ENCODE measurements at regions not wholly inside any gene's neighbourhood (a gene's known extent, or its start where the extent isn't known, plus 50 kb on each side); places are given as distances from the start of the nearest gene placed in this dataset.

DNA sequence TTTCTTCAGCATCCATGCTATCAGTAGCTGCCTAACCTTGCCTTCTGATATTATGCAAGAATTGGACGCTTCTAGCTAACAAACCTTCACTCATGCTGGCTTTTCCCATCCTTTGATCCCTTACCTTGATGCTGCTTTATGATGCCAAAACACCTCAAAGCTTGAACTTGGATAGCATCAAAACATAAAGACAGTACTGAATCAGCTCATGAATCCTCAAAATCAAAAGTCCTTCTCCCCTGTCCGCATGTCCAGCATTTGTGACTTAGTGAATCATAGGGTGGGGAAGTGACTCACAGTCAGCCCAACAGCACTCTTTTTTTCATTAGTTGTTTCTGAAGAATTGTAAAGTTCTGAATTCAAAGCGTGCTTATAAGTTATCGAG, 89.5 kb upstream of the PIK3CG start:
- Histone ChIP-seq H3K27ac (ENCODE audit: low read length) (no peak overlapping the region), H3K36me3 (ENCODE audit: control insufficient read depth in 2 of 2, extremely low read depth in 1 of 2, insufficient read depth in 1 of 2, low read length in 1 of 2) (no peaks in the 10 kb centered on the region), H3K4me3 (ENCODE audit: control insufficient read depth in 1 of 2, extremely low read depth in 1 of 2, low read length in 1 of 2) (no peak overlapping the region), H3K4me1 (ENCODE audit: control insufficient read depth in 1 of 2, extremely low read depth in 1 of 2, insufficient read depth in 2 of 2, low read length in 2 of 2) (no peaks in the 10 kb centered on the region), H3K27me3 (replicated peaks in 1 of 2; ENCODE audit: control insufficient read depth in 2 of 2, extremely low read depth in 1 of 2, insufficient read depth in 2 of 2, low read length in 1 of 2) (no peaks in the 10 kb centered on the region), H3K9me3 (no peaks in the 10 kb centered on the region)
- ChIA-PET CTCF (no interaction called here), POLR2A (no interaction called here)
- Mint-ChIP-seq H3K36me3 (no peaks in the 10 kb centered on the region), H3K9me3 (no peaks in the 10 kb centered on the region), H3K4me3 (no peak overlapping the region), H3K4me1 (peaks cover 0 to 2% (median 0%) of the 10 kb centered on the region in 3 donors), H3K27me3 (peaks cover 0 to 2% of the 10 kb centered on the region in 2 donors), H3K27ac (no peak overlapping the region)
- ATAC-seq (replicated peaks in 1 of 4): no peak
- DNase-seq: no peak
- 100% methylated on average over 1 of the region's 4 CpGs for WGBS (ENCODE audit: insufficient coverage)

DNA sequence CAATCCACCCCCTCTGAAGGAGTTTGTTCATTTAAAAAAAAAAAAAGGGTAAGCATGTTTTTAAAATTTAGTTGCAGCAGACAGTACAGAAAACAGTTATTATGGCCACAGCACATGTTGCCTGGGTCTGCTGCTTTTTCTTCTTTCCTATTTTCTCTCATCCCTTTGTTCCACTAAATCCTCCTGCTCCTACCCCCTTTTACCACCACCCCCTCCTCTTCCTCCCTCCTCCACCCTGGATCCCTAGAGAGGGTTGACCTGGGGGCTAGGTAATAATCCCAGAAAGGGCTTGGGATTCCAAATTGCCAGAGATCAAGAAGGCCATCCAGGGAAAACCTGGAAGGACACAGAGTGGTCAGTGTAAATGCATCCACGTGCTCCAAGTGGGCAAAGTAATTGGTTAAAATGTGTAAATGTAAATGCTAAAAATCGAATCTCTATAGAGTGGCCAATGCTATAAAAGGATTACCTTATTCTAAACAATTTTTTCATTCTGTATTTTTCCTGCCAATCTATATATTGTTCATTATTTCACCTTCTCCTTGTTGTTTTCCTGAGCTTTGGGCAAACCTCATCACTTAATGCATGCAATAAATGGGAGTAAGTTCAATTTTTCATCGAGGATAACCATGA, 89.0 kb upstream of the PIK3CG start:
- no peaks in the 10 kb centered on the region for H3K27me3 ChIP-seq (replicated peaks in 1 of 2; ENCODE audit: control insufficient read depth in 2 of 2, extremely low read depth in 1 of 2, insufficient read depth in 2 of 2, low read length in 1 of 2)
- no peak overlapping the region for H3K4me3 ChIP-seq (ENCODE audit: control insufficient read depth in 1 of 2, extremely low read depth in 1 of 2, low read length in 1 of 2)
- H3K4me1 Mint-ChIP-seq: peaks cover 0 to 2% (median 0%) of the 10 kb centered on the region in 3 donors
- ATAC-seq (replicated peaks in 1 of 4): no peak
- no peak overlapping the region for H3K27ac Mint-ChIP-seq
- CTCF ChIA-PET: no interaction called here
- POLR2A ChIA-PET: interaction anchor here in 1 of 2 donors (0.6 kb wide), 1 partner anchor 180 kb away, joined by 3 read pairs; no protein-coding TSS in a partner anchor
- no peaks in the 10 kb centered on the region for H3K36me3 Mint-ChIP-seq
- no peaks in the 10 kb centered on the region for H3K4me1 ChIP-seq (ENCODE audit: control insufficient read depth in 1 of 2, extremely low read depth in 1 of 2, insufficient read depth in 2 of 2, low read length in 2 of 2)
- no peaks in the 10 kb centered on the region for H3K9me3 Mint-ChIP-seq
- H3K27ac ChIP-seq (ENCODE audit: low read length): no peak overlapping the region
- WGBS (ENCODE audit: insufficient coverage): no CpG with 5 or more reads among the region's 3 CpGs
- H3K9me3 ChIP-seq: no peaks in the 10 kb centered on the region
- H3K27me3 Mint-ChIP-seq: peaks cover 0 to 2% of the 10 kb centered on the region in 2 donors
- DNase-seq: no peak
- H3K36me3 ChIP-seq (ENCODE audit: control insufficient read depth in 2 of 2, extremely low read depth in 1 of 2, insufficient read depth in 1 of 2, low read length in 1 of 2): no peaks in the 10 kb centered on the region
- no peak overlapping the region for H3K4me3 Mint-ChIP-seq

DNA sequence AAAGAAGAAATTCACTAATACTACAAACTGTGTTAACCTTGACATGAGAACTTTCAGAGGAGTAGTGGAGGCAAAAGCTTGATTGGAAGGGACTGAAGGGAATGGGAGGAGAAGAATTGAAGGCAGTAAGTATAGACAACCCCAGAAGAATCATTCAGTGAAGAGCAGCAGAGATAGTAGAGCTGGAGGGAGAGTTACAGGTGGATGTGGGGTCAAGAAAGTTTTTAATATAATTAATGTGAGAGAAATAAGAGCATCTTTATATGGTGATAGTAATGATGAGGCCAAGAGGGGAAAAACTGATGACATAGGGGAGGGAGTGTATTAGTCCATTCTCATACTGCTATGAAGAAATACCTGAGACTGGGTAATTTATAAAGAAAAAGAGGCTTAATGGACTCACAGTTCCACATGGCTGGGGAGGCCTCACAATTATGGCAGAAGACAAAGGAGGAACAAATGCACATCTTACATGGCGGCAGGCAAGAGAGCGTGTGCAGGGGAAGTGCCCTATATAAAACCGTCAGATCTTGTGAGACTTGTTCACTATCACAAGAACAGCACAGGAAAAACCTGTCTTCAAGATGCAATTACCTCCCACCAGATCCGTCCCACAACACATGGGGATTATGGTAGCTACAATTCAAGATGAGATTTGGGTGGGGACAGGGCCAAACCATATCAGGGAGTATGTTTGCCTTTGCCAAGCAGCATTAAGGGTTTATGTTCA, 88.3 kb upstream of the PIK3CG start:
- H3K4me1 Mint-ChIP-seq: peaks cover 0 to 2% (median 0%) of the 10 kb centered on the region in 3 donors
- Histone ChIP-seq H3K4me1 (ENCODE audit: control insufficient read depth in 1 of 2, extremely low read depth in 1 of 2, insufficient read depth in 2 of 2, low read length in 2 of 2) (no peaks in the 10 kb centered on the region), H3K36me3 (ENCODE audit: control insufficient read depth in 2 of 2, extremely low read depth in 1 of 2, insufficient read depth in 1 of 2, low read length in 1 of 2) (no peaks in the 10 kb centered on the region), H3K27ac (ENCODE audit: low read length) (no peak overlapping the region), H3K27me3 (replicated peaks in 1 of 2; ENCODE audit: control insufficient read depth in 2 of 2, extremely low read depth in 1 of 2, insufficient read depth in 2 of 2, low read length in 1 of 2) (no peaks in the 10 kb centered on the region), H3K9me3 (no peaks in the 10 kb centered on the region), H3K4me3 (ENCODE audit: control insufficient read depth in 1 of 2, extremely low read depth in 1 of 2, low read length in 1 of 2) (no peak overlapping the region)
- ATAC-seq (replicated peaks in 1 of 4): no peak
- no peaks in the 10 kb centered on the region for H3K9me3 Mint-ChIP-seq
- 100% methylated on average over 2 of the region's 4 CpGs for WGBS (ENCODE audit: insufficient coverage)
- CTCF ChIA-PET: no interaction called here
- H3K4me3 Mint-ChIP-seq: no peak overlapping the region
- POLR2A ChIA-PET: interaction anchor here in 1 of 2 donors (0.6 kb wide), 1 partner anchor 181 kb away, joined by 3 read pairs; no protein-coding TSS in a partner anchor
- H3K27me3 Mint-ChIP-seq: peaks cover 0 to 2% of the 10 kb centered on the region in 2 donors
- no peaks in the 10 kb centered on the region for H3K36me3 Mint-ChIP-seq
- no peak overlapping the region for H3K27ac Mint-ChIP-seq
- no peak for DNase-seq

DNA sequence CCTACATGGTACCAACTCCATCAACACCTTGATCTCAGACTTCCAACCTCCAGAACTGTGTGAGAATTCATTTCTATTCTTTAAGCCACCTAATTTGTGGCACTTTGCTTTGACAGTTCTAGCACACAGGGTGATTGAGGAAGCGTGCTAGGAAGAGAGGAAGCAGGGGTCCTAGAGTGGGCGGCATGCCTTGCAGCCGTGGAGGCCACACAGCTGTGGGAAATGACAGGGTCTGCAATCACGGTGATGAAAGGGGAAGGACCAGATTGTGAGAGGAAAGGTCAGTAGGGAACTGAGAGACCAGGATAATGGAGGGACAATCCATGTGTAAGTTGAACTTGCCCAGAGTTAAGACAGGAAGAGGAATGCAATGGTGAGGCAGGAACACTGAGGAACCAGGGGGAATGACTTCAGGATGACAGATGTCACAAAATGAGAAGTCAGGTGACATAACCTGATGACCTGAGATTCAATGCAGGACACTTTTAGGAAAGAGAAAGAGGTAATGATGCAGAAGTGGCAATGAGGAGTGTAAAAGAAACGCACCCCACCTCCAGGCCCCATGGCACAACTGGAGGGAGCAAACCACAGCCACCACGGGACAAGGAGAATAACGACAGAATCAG, 87.3 kb upstream of the PIK3CG start:
- H3K36me3 Mint-ChIP-seq: no peaks in the 10 kb centered on the region
- Histone ChIP-seq H3K27me3 (replicated peaks in 1 of 2; ENCODE audit: control insufficient read depth in 2 of 2, extremely low read depth in 1 of 2, insufficient read depth in 2 of 2, low read length in 1 of 2) (no peaks in the 10 kb centered on the region), H3K27ac (ENCODE audit: low read length) (no peak overlapping the region), H3K4me1 (ENCODE audit: control insufficient read depth in 1 of 2, extremely low read depth in 1 of 2, insufficient read depth in 2 of 2, low read length in 2 of 2) (no peaks in the 10 kb centered on the region), H3K9me3 (no peaks in the 10 kb centered on the region), H3K36me3 (ENCODE audit: control insufficient read depth in 2 of 2, extremely low read depth in 1 of 2, insufficient read depth in 1 of 2, low read length in 1 of 2) (no peaks in the 10 kb centered on the region), H3K4me3 (ENCODE audit: control insufficient read depth in 1 of 2, extremely low read depth in 1 of 2, low read length in 1 of 2) (no peak overlapping the region)
- ChIA-PET POLR2A (interaction anchor here in 1 of 2 donors (0.6 to 0.7 kb wide), 3 partner anchors 191 to 473 kb away, joined by 3 to 4 read pairs (median 3); no protein-coding TSS in a partner anchor), CTCF (no interaction called here)
- H3K4me1 Mint-ChIP-seq: no peaks in the 10 kb centered on the region
- WGBS (ENCODE audit: insufficient coverage): 54% methylated on average over 4 of the region's 7 CpGs
- H3K4me3 Mint-ChIP-seq: no peak overlapping the region
- no peak for ATAC-seq (replicated peaks in 1 of 4)
- no peak overlapping the region for H3K27ac Mint-ChIP-seq
- no peaks in the 10 kb centered on the region for H3K9me3 Mint-ChIP-seq
- no peak for DNase-seq
- H3K27me3 Mint-ChIP-seq: peaks cover 0 to 2% of the 10 kb centered on the region in 2 donors

DNA sequence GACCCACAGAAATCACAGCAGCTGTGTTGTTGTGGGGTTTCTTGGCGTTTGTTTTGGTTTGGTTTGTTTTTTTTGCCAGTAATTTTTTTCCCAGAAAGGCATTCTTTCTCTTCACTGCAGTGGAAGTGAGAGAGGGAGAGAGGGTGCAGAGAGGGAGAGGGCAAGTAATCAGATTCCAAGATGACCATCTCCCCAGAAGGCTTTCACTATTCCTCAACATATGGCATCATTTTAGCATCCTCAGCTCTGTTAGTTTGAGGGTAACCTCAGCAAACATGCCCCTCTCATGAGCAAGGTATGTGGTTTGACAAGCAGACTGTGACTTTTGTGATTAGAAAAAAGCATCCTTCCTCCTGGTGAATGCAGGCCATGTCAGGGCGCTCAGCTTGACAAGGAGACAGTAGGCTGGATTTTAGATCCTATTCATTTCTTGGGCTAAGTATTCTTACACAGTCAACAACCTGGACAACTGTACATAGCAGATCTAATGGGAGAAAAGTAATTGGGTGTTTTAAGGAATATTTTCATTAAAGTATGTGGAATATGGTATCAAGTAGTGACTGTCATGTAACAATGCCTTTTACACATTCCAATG, 86.3 kb upstream of the PIK3CG start:
- CTCF ChIA-PET: interaction anchor here in 1 of 2 donors (0.6 kb wide), 1 partner anchor 13 kb away, joined by 8 read pairs; no protein-coding TSS in a partner anchor

DNA sequence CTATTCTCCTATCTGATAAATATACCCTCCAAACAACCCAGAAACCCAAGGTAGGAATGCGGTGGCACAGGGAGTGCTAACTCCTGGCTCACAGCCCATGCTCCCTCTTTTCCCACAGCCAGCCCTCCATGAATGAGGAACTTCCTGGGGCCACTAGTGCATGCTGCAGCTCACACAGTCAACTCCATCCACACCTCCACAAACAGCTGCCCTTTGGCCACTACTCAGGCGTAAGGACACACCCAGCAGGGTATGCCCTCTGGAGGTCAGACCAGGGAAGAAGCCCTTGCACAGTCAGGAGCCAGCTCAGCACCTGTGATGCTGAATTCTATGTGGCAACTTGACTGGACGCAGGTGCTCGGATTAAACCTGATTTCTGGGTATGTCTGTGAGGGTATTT, 85.2 kb upstream of the PIK3CG start:
- no peak overlapping the region for H3K4me3 ChIP-seq (ENCODE audit: control insufficient read depth in 1 of 2, extremely low read depth in 1 of 2, low read length in 1 of 2)
- WGBS (ENCODE audit: insufficient coverage): 93% methylated on average over 4 of the region's 4 CpGs
- no peak for ATAC-seq (replicated peaks in 1 of 4)

More for the DNA sequence above, 86.3 kb upstream of the PIK3CG start:
- Mint-ChIP-seq H3K9me3 (no peaks in the 10 kb centered on the region), H3K4me3 (no peak overlapping the region), H3K36me3 (no peaks in the 10 kb centered on the region), H3K4me1 (no peaks in the 10 kb centered on the region), H3K27ac (no peak overlapping the region), H3K27me3 (peaks cover 0 to 2% of the 10 kb centered on the region in 2 donors)
- ATAC-seq (replicated peaks in 1 of 4) (no peak), DNase-seq (no peak)
- WGBS (ENCODE audit: insufficient coverage): no CpG with 5 or more reads among the region's 2 CpGs
- no peak overlapping the region for H3K4me3 ChIP-seq (ENCODE audit: control insufficient read depth in 1 of 2, extremely low read depth in 1 of 2, low read length in 1 of 2)
- no peaks in the 10 kb centered on the region for H3K27me3 ChIP-seq (replicated peaks in 1 of 2; ENCODE audit: control insufficient read depth in 2 of 2, extremely low read depth in 1 of 2, insufficient read depth in 2 of 2, low read length in 1 of 2)
- H3K36me3 ChIP-seq (ENCODE audit: control insufficient read depth in 2 of 2, extremely low read depth in 1 of 2, insufficient read depth in 1 of 2, low read length in 1 of 2): no peaks in the 10 kb centered on the region
- no peaks in the 10 kb centered on the region for H3K9me3 ChIP-seq
- H3K4me1 ChIP-seq (ENCODE audit: control insufficient read depth in 1 of 2, extremely low read depth in 1 of 2, insufficient read depth in 2 of 2, low read length in 2 of 2): no peaks in the 10 kb centered on the region
- POLR2A ChIA-PET: interaction anchor here in 1 of 2 donors (0.6 to 0.7 kb wide), 3 partner anchors 67 to 472 kb away, joined by 3 read pairs; no protein-coding TSS in a partner anchor
- H3K27ac ChIP-seq (ENCODE audit: low read length): no peak overlapping the region

More for the DNA sequence above, 85.2 kb upstream of the PIK3CG start:
- H3K4me1 Mint-ChIP-seq: no peaks in the 10 kb centered on the region
- H3K4me3 Mint-ChIP-seq: no peak overlapping the region
- CTCF ChIA-PET: no interaction called here
- no peaks in the 10 kb centered on the region for H3K4me1 ChIP-seq (ENCODE audit: control insufficient read depth in 1 of 2, extremely low read depth in 1 of 2, insufficient read depth in 2 of 2, low read length in 2 of 2)
- H3K27me3 ChIP-seq (replicated peaks in 1 of 2; ENCODE audit: control insufficient read depth in 2 of 2, extremely low read depth in 1 of 2, insufficient read depth in 2 of 2, low read length in 1 of 2): no peaks in the 10 kb centered on the region
- H3K27ac ChIP-seq (ENCODE audit: low read length): no peak overlapping the region
- no peaks in the 10 kb centered on the region for H3K36me3 ChIP-seq (ENCODE audit: control insufficient read depth in 2 of 2, extremely low read depth in 1 of 2, insufficient read depth in 1 of 2, low read length in 1 of 2)
- no peaks in the 10 kb centered on the region for H3K9me3 Mint-ChIP-seq
- DNase-seq: no peak
- POLR2A ChIA-PET: no interaction called here
- H3K27ac Mint-ChIP-seq: no peak overlapping the region
- no peaks in the 10 kb centered on the region for H3K36me3 Mint-ChIP-seq
- peaks cover 0 to 2% of the 10 kb centered on the region in 2 donors for H3K27me3 Mint-ChIP-seq
- H3K9me3 ChIP-seq: no peaks in the 10 kb centered on the region
